T47D (cell line): ENCODE measurements at regions not wholly inside any gene's neighbourhood (a gene's known extent, or its start where the extent isn't known, plus 50 kb on each side); places are given as distances from the start of the nearest gene placed in this dataset.
A peak's percentile ranks its signal among the peaks of the same experiment; 100 is the strongest.
"Not testable (repeated sequence)": the region's sequence is repeated elsewhere in the genome, so short reads cannot be mapped to it uniquely, and the experiment has no call there.

Experiments used
- DNase-seq, 2 experiments: peaks; one replicate each; pipeline versions ENCODE4 v3.0.0 to v3.0.0-alpha.2; 2011 to 2012; ENCODE audit warnings: low read depth in 1 of 2, low spot score in 1 of 2
- in situ Hi-C: cut with HindIII; loops from 2 replicates; pipeline ENCODE4 v1.10.0; 2016; ENCODE audit warnings: low sequenced_read_pairs, low pct_unique_long_range_greater_than_20kb

DNA sequence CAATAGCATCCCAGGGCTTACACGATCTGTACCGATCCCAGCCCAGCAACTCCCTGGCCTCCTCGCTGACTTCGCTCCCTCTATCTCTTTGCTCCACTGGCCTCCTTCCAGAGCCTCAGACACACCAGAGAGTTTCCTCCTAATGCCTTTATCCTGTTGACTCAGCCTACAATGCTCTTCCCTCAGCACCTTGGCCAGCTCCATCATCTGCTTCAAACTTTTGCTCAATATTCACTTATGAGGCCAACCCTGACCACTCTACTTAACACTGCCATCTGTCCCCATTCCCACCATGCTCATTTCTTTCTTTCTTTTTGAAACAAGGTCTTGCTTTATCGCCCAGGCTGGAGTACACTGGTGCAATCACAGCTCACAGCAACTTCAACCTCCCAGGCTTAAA, 180.9 kb downstream of the CEP170 start:
- in situ Hi-C loops, DNase-seq: not testable (repeated sequence)

DNA sequence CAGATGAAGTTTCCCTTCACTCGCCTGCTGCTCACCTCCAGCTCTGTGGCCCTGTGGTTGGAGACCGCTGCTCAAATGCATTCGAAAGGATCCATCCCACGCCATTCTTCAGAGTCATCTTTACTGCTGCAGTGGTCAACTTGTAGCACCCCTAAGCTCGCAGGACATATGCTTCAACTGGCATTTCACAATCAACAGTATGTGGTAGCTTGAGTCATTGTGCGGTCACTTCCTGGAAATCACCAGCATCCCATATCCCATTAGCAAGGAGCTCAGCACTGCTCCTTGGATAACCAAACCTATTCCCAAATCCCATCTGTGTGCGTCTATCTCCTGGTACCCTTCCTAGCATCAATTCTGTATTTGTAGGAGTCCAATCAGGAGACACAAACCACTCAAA, 188.0 kb downstream of the CEP170 start:
- in situ Hi-C loops, DNase-seq: not testable (repeated sequence)

DNA sequence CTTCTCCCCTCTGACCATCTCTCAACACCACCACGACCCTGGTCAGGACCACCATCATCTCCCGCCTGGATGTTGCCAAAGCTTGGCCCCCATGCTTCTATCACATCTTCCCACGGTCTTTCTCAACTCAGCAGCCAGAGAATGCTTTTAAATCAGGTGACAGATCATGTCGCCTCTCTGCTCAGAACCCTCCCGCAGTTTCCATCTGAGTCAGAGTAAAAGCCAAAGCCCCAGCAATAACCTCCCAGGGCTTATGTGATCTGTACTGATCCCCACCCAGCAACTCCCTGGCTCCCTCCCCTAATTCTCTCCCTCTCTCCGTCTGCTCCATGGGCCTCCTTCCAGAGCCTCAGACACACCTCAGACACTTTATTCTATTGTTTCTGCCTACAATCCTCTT, 193.1 kb downstream of the CEP170 start:
- in situ Hi-C loops, DNase-seq: not testable (repeated sequence)

DNA sequence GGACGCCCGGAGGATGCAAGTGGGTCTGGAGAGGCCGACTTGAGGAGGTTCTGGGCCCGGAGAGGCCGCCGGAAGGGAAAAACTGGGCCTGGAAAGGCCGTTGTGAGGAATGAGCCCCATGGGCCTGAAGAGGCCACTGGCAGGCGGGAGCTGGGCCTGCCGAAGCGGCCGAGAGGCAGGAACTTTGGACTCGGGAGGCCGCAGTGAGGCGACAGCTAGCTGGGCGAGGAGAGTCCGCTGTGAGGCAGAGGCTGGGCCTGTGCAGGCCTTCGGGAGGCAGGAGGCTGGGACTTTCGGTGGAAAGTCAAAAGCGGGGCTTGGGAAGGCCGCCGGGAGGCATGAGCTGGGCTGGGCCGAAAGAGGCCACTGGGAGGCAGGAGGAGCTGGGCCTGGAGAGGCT, 199.6 kb downstream of the CEP170 start:
- DNase-seq, in situ Hi-C loops: not testable (repeated sequence)

DNA sequence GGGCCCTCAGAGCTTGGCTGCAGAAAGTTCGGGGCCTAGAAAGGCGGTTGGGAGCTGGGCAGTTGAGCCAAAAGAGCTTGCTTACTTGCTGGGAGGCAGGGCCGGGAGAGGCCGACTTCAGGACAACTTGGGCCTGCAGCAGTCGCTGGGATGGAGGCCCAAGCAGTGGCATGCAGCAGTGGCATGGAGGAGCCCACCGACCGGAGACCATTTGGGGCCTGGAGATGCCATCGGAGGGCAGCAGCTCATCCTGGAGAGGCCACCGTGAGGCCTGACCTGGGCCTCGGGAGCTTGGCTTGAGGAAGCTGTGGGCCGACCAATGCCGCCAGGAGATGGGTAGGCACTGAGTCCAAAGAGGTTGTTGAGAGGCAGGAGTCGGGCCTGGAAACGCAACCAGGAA, 200.0 kb downstream of the CEP170 start:
- in situ Hi-C loops, DNase-seq: not testable (repeated sequence)

DNA sequence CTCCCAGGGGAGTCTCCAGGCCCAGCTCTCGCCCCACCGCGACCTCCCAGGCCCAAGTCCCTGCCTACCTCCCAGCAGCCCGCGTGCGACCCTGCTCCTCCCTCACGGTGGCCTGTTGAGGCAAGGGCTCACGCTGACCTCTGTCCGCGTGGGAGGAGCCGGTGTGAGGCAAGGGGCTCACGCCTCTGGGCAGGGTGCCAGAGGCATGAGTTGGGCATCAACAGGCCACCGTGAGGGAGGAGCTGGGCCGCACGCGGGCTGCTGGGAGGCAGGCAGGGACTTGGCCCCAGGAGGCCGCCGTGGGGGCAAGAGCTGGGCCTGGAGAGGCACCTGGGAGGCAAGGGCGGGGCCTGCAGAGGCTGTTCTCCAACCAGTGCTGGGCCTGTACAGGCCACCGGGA, 200.4 kb downstream of the CEP170 start:
- DNase-seq, in situ Hi-C loops: not testable (repeated sequence)

DNA sequence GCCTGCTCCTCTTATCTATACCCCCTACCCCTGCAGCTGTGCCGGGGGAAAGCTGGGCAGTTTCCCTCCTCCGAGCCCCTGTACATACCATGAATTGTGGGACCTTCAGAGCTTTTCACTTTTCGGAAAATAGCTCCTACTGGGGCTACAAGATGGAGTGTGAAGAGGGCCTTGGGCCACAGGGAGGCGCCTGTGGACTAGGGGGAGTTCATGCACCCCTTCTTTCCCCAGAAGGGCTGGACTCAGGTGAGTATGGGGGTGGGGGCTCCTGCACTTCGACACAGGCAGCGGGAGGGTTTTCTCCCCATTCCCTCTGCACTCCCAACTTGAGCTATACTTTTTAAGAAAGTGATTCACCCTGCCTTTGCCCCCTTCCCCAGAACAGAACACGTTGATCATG, 202.0 kb downstream of the CEP170 start:
- in situ Hi-C loops, DNase-seq: not testable (repeated sequence)

DNA sequence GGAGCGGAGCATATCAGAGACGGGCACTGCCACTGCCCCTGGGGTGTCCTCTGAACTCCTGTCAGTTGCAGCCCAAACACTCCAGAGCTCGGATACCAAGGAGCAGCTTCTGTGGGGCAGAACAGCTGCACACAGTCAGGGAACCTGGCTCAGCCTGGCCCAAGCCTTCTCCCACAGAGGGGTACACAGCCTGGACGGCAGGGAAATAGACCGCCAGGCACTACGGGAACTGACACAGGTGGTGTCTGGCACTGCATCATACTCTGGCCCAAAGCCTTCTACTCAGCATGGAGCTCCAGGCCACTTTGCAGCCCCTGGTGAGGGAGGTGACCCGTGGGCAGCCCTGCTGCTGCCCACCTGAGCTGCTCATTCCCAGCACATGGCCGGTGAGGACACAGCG, 204.5 kb downstream of the CEP170 start:
- in situ Hi-C loops, DNase-seq: not testable (repeated sequence)

DNA sequence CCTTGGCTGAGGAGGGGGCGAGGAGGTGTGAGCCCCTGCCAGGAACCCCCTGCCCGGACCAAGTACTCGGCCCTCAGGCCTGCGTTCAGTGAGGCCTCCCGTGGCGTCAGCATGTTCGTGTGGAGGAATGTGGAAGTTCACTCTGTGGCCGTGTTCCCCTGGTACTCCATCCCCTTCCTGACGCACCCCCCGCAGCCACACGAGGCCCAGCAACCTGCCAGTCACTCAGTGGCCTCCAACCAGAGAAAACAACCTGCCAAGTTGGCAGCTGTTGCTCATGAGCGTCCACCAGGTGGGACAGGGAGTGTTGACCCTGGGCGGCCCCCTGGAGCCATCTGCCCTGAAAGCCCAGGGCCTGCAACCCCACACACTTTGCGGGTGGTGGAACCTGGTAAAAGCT, 205.4 kb downstream of the CEP170 start:
- in situ Hi-C loops, DNase-seq: not testable (repeated sequence)

DNA sequence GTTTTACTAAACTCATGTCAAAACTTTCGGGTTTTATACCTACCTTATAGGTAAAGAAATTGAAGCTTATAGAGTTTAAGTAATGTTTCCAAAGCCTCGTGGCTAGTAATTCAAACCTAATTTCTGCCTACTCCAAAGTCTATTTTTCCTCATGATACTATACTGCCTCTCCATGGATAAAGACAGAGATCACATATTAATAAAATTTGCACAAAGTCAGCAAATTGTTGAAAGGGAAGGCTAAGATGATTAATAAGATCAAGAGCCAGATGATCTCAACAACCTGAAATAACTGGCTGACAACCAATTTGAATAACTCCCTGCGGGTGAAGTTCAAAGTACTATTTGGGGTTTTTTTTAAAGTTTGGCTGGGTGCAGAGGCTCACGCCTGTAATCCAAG, 233.7 kb downstream of the CEP170 start:
- DNase-seq, in situ Hi-C loops: not testable (repeated sequence)

DNA sequence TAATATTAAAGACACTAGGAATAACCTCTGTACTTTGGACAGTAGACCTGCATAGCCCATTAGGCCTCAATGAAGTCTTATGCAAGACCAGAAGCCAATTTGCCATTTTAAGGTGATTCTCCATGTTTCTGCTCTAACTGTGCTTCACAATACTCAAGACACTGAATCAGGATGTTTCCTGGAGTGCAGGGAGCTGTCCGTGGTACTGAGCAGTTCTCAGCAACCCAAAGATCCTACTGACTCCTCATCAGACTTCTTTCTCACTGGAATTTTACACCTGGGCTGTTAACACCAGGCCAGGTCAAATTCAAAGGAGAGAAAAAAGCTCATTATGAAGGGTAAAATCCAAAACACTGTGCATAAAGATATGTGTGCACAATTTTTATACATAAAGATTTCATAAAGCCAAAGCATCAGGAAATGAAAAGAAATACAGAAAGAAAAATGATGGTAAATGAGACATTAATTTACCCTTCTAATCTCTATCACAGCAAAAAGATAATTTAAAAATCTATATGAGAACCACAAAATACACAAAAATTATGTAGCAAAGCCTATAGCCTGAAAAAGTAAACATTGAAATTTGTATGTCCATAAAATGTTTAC, 235.9 kb downstream of the CEP170 start:
- in situ Hi-C loops, DNase-seq: not testable (repeated sequence)

DNA sequence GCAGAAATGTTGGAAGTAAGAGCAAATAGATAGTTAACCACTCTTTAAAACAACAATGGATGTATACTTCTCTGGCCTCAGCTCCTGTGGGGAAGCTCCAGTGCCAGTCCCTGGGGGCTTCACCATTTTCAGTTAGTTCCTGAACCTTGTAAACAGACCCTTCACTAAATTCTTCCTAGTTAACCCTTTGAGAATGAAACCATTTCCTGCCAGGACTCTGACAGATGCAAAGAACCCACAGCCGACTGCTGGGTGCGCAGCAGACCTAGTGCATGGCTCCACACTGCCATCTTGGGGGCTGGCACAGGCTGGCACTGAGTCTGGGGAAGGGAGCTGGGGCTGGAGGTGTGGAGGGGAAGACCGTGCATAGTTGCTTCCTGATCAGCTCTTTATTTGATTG, 244.4 kb downstream of the CEP170 start:
- in situ Hi-C loops = not testable (repeated sequence)
- DNase-seq = peak in 1 of 2 experiments; percentile 13

DNA sequence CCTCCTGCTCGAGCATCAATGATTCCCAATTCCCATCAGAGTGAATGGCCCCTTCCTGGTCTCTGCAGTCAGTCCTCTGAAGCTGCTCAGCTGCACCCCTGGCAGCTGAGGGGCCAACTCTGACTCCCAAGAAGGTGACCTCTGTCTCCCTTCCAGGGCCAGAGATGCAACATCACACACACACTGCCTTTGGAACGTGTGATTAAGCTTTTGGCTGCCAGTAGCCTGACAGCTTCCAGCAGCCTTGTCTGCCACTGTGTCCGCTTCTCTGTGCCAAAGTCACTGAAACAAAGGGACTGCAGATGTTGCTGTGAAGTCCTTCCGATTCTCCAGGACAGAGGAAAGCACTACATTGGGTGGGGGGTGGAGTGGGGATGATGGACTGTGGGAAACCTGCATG, 254.1 kb downstream of the CEP170 start:
- in situ Hi-C loops, DNase-seq: not testable (repeated sequence)

DNA sequence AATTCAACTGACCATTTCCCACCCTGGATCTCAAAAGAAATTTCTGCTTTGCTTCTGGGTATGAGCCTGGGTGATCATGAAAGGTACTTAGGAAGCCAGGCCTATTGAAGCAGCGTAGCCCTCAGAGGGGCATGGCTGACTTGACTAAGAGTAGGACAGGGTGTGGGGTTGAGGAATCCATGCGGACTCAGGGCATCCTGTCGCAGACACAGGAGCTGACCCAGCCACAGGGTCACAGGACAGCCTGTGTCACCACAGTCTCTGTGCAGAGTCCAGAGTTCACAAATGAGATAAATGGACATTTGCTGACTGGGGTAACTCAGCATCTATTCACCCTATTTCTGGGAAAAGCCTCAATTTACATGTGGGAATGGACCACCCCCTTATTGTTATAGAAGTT, 262.3 kb downstream of the CEP170 start:
- DNase-seq, in situ Hi-C loops: not testable (repeated sequence)

DNA sequence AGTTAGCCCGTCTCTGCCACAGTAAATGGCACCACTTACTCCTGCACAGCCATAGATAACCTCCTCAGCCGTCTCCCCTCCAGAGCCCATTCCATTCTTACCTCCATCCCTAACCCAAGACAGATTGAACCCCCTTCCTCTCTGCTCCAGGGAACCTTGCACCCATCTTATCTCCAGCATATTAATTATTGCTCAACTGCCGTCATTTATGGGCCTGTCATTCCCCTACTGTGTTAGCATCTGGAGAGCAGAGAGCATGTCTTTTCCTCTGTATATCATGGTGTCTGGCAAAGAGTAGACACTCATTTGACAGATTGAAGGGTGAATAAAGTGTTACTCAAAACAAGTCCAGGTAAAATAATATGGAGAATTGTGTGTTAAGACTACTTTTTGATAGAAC, 270.0 kb downstream of the CEP170 start:
- in situ Hi-C loops, DNase-seq: not testable (repeated sequence)

DNA sequence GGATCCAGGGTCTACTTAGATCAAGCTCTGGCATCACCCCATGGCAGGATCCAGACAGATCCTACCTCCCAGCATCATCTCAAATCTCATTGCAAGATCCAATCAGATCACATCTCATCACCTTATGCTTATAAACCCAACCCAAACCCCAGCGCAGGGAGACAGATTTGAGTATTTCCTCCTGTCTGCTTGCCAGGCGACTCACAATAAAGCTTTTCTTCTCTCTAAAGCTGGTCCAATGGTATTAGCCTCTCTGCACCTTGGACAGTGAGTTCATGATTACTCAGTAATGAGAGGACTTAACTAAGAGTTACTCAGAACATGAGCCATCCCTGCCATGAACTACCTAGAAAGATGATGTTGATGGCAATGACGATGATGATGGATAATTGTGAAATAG, 281.7 kb downstream of the CEP170 start:
- in situ Hi-C loops, DNase-seq: not testable (repeated sequence)
